SU-DHL-6 (cell line): ENCODE measurements at regions not wholly inside any gene's neighbourhood (a gene's known extent, or its start where the extent isn't known, plus 50 kb on each side); places are given as distances from the start of the nearest gene placed in this dataset.

Source experiments
- EZH2phosphoT487 ChIP-seq: fragments of 200-600 bp; sonication (generic), shearing (Covaris generic); conservative IDR thresholded peaks from 2 replicates; pipeline ENCODE4 v1.6.1; 2018; ENCODE audit warnings: mild to moderate bottlenecking, antibody characterized with exemption, low read length, moderate library complexity, mixed read lengths
- TF ChIP-seq, protein P1 (sequence below): fragments of 200-600 bp; sonication (generic); IDR thresholded peaks from one replicate; pipeline ENCODE4 v1.5.1; 2017; ENCODE audit warnings: antibody characterized with exemption, mild to moderate bottlenecking, low read length, moderate library complexity; ENCODE audit not compliant: insufficient read depth, poor library complexity, severe bottlenecking

DNA sequence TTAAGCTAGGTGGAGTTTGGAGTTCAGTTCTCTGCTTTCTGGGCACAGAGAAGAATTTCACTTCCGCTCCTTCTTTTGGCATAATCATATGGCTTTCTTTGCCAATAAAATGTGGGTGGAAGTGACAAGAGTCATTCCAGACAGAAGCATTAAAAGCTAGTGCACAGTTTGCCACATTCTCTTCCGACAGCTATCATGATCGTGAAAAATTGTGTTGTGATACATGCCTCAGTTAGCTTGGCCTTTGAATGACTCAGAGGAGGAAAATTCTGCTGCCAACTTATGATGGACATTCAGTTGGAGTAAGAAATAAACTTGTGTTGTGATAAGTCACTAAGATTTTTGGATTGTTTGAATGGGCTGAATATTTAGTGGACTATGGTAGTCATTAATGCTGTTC lies 291.7 kb upstream of the SATB1 start:
- TF ChIP-seq, protein P1, sequence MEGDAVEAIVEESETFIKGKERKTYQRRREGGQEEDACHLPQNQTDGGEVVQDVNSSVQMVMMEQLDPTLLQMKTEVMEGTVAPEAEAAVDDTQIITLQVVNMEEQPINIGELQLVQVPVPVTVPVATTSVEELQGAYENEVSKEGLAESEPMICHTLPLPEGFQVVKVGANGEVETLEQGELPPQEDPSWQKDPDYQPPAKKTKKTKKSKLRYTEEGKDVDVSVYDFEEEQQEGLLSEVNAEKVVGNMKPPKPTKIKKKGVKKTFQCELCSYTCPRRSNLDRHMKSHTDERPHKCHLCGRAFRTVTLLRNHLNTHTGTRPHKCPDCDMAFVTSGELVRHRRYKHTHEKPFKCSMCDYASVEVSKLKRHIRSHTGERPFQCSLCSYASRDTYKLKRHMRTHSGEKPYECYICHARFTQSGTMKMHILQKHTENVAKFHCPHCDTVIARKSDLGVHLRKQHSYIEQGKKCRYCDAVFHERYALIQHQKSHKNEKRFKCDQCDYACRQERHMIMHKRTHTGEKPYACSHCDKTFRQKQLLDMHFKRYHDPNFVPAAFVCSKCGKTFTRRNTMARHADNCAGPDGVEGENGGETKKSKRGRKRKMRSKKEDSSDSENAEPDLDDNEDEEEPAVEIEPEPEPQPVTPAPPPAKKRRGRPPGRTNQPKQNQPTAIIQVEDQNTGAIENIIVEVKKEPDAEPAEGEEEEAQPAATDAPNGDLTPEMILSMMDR = no peak
- TF ChIP-seq EZH2phosphoT487 = no peak
